RWPE2 (cell line): ENCODE measurements at regions not wholly inside any gene's neighbourhood (a gene's known extent, or its start where the extent isn't known, plus 50 kb on each side); places are given as distances from the start of the nearest gene placed in this dataset.

Source experiments
- ATAC-seq: fragments of 200-7000 bp; cut with Tn5 transposase; 3 replicates; pipeline ENCODE4 v1.9.1; 2021; ENCODE audit warnings: low read depth
- DNase-seq: peaks from one replicate; pipeline ENCODE4 v3.0.0-alpha.2; 2020; ENCODE audit warnings: low spot score
- H3K27ac ChIP-seq: fragments of 450-650 bp; 2 replicates; pipeline ENCODE4 v1.5.1; 2017; ENCODE audit warnings: mild to moderate bottlenecking; ENCODE audit not compliant: poor library complexity, severe bottlenecking
- H3K27me3 ChIP-seq: fragments of 250-450 bp; sonication (Bioruptor Pico); 2 replicates; pipeline ENCODE4 v1.5.1; 2021; ENCODE audit warnings: mild to moderate bottlenecking, moderate library complexity; ENCODE audit not compliant: insufficient read depth, poor library complexity, severe bottlenecking
- H3K36me3 ChIP-seq: fragments of 250-450 bp; sonication (Bioruptor Pico); 2 replicates; pipeline ENCODE4 v1.5.1; 2020; ENCODE audit warnings: low read depth, mild to moderate bottlenecking, moderate library complexity
- H3K4me1 ChIP-seq: fragments of 250-450 bp; sonication (Bioruptor Pico); 2 replicates; pipeline ENCODE4 v1.5.1; 2021; ENCODE audit warnings: mild to moderate bottlenecking, moderate library complexity; ENCODE audit not compliant: insufficient read depth, poor library complexity, severe bottlenecking
- H3K4me3 ChIP-seq: fragments of 250-450 bp; sonication (Bioruptor Pico); 2 replicates; pipeline ENCODE4 v1.5.1; 2021; ENCODE audit warnings: mild to moderate bottlenecking, moderate library complexity; ENCODE audit not compliant: severe bottlenecking
- H3K9me3 ChIP-seq: fragments of 250-450 bp; sonication (Bioruptor Pico); 2 replicates; pipeline ENCODE4 v1.5.1; 2021; ENCODE audit warnings: mild to moderate bottlenecking, moderate library complexity; ENCODE audit not compliant: severe bottlenecking
- CTCF ChIP-seq: fragments of 450-650 bp; IDR thresholded peaks from one replicate; pipeline ENCODE4 v1.5.1; 2017; ENCODE audit warnings: mild to moderate bottlenecking, moderate library complexity; ENCODE audit not compliant: poor library complexity, severe bottlenecking

GRCh38 chr1:4086085-4086850 is 186.2 kb upstream of the C1orf174 start:
- H3K27me3 ChIP-seq: no peaks in the 10 kb centered on the region
- TF ChIP-seq CTCF: no peak

GRCh38 chr1:4086921-4087320 is 186.8 kb upstream of the C1orf174 start:
- Histone ChIP-seq H3K36me3 (no peaks in the 10 kb centered on the region), H3K27ac (no peak overlapping the region), H3K4me3 (no peak overlapping the region), H3K4me1 (no peaks in the 10 kb centered on the region), H3K27me3 (no peaks in the 10 kb centered on the region), H3K9me3 (no peaks in the 10 kb centered on the region)
- ATAC-seq (no peak), DNase-seq (no peak)
- no peak for TF ChIP-seq CTCF

More at GRCh38 chr1:4086085-4086850, 186.2 kb upstream of the C1orf174 start:
- Histone ChIP-seq H3K27ac (no peak overlapping the region), H3K9me3 (no peaks in the 10 kb centered on the region), H3K4me1 (no peaks in the 10 kb centered on the region), H3K4me3 (no peak overlapping the region), H3K36me3 (no peaks in the 10 kb centered on the region)
- no peak for DNase-seq
- ATAC-seq: no peak

- no peak for ATAC-seq
- no peak for DNase-seq
- H3K27me3 ChIP-seq: no peaks in the 10 kb centered on the region
Observed at GRCh38 chr1:4087530-4088420, 187.7 kb upstream of the C1orf174 start.

GRCh38 chr1:4088676-4089075 is 188.6 kb upstream of the C1orf174 start:
- Histone ChIP-seq H3K36me3 (no peaks in the 10 kb centered on the region), H3K27ac (no peak overlapping the region), H3K4me3 (no peak overlapping the region), H3K4me1 (no peaks in the 10 kb centered on the region), H3K9me3 (no peaks in the 10 kb centered on the region), H3K27me3 (no peaks in the 10 kb centered on the region)
- DNase-seq (no peak), ATAC-seq (no peak)
- TF ChIP-seq CTCF: no peak

More at GRCh38 chr1:4087530-4088420, 187.7 kb upstream of the C1orf174 start:
- no peak overlapping the region for H3K4me3 ChIP-seq
- H3K27ac ChIP-seq: no peak overlapping the region
- no peaks in the 10 kb centered on the region for H3K36me3 ChIP-seq
- no peak for TF ChIP-seq CTCF
- H3K9me3 ChIP-seq: no peaks in the 10 kb centered on the region
- H3K4me1 ChIP-seq: no peaks in the 10 kb centered on the region
